SU-DHL-6 (cell line): ENCODE measurements at regions not wholly inside any gene's neighbourhood (a gene's known extent, or its start where the extent isn't known, plus 50 kb on each side); places are given as distances from the start of the nearest gene placed in this dataset.

Experiments used
- H2AFZ ChIP-seq: fragments of 200-600 bp; sonication (generic); 2 replicates; pipeline ENCODE4 v1.6.1; 2014; ENCODE audit warnings: low read depth, mild to moderate bottlenecking, moderate library complexity, mixed read lengths, antibody characterized with exemption, low read length; ENCODE audit not compliant: severe bottlenecking
- H3F3A ChIP-seq: fragments of 200-600 bp; shearing (Covaris generic); 2 replicates; pipeline ENCODE4 v1.6.0; 2016; ENCODE audit warnings: antibody characterized with exemption, mild to moderate bottlenecking; ENCODE audit not compliant: insufficient read depth
- H3K27ac ChIP-seq: fragments of 200-600 bp; sonication (generic); 2 replicates; pipeline ENCODE4 v1.5.1; 2016; ENCODE audit warnings: low read depth, mild to moderate bottlenecking, low read length, moderate library complexity, mixed read lengths
- H3K27me3 ChIP-seq: fragments of 200-600 bp; sonication (generic), shearing (Covaris generic); 2 replicates; pipeline ENCODE4 v1.6.0; 2014; ENCODE audit warnings: mild to moderate bottlenecking, low read length
- H3K36me3 ChIP-seq: fragments of 200-600 bp; sonication (generic); 2 replicates; pipeline ENCODE4 v1.6.1; 2014; ENCODE audit warnings: mild to moderate bottlenecking, low read length, mixed read lengths
- H3K4me2 ChIP-seq: fragments of 300-600, 200-600 bp; shearing (Covaris generic), sonication (generic); 2 replicates; pipeline ENCODE4 v1.6.0; 2014; ENCODE audit warnings: low read length, low read depth, mild to moderate bottlenecking; ENCODE audit not compliant: poor library complexity, severe bottlenecking
- H3K4me3 ChIP-seq: fragments of 200-600 bp; sonication (generic); 2 replicates; pipeline ENCODE4 v1.5.1; 2014; ENCODE audit warnings: antibody characterized with exemption, low read length, mild to moderate bottlenecking, mixed read lengths; ENCODE audit not compliant: insufficient read depth, poor library complexity, severe bottlenecking
- H3K79me2 ChIP-seq: fragments of 200-600 bp; sonication (generic); 2 replicates; pipeline ENCODE4 v1.6.1; 2014; ENCODE audit warnings: mild to moderate bottlenecking, low read length, moderate library complexity; ENCODE audit not compliant: insufficient read depth
- H3K9ac ChIP-seq: fragments of 200-600 bp; sonication (generic); 2 replicates; pipeline ENCODE4 v1.7.0; 2014; ENCODE audit warnings: mild to moderate bottlenecking, low read length
- H3K9me2 ChIP-seq: fragments of 200-600 bp; sonication (generic); replicated peaks from 2 replicates; pipeline ENCODE4 v1.6.1; 2014; ENCODE audit warnings: low read length; ENCODE audit not compliant: insufficient read depth
- H3K9me3 ChIP-seq: fragments of 200-600 bp; sonication (generic); 2 replicates; pipeline ENCODE4 v1.6.1; 2014; ENCODE audit warnings: low read length, mixed read lengths; ENCODE audit not compliant: insufficient read depth
- H4K20me1 ChIP-seq: fragments of 200-600 bp; sonication (generic); 2 replicates; pipeline ENCODE4 v1.6.1; 2014; ENCODE audit warnings: low read depth, mild to moderate bottlenecking, antibody characterized with exemption, low read length, moderate library complexity, mixed read lengths
- CTCF ChIP-seq: fragments of 200-600 bp; sonication (generic); IDR thresholded peaks from one replicate; pipeline ENCODE4 v1.5.1; 2017; ENCODE audit warnings: antibody characterized with exemption, mild to moderate bottlenecking, low read length, moderate library complexity; ENCODE audit not compliant: insufficient read depth, poor library complexity, severe bottlenecking
- EZH2phosphoT487 ChIP-seq: fragments of 200-600 bp; sonication (generic), shearing (Covaris generic); conservative IDR thresholded peaks from 2 replicates; pipeline ENCODE4 v1.6.1; 2018; ENCODE audit warnings: mild to moderate bottlenecking, antibody characterized with exemption, low read length, moderate library complexity, mixed read lengths

GRCh38 chr17:15177343-15177742 is 87.8 kb downstream of the PMP22 start:
- no peak overlapping the region for H3K9ac ChIP-seq
- H3F3A ChIP-seq = no peaks in the 10 kb centered on the region
- H3K27me3 ChIP-seq = no peaks in the 10 kb centered on the region
- H2AFZ ChIP-seq = no peak overlapping the region
- no peak overlapping the region for H3K27ac ChIP-seq
- H3K9me2 ChIP-seq = no peaks in the 10 kb centered on the region
- H3K4me2 ChIP-seq = no peak overlapping the region
- no peaks in the 10 kb centered on the region for H3K36me3 ChIP-seq
- no peaks in the 10 kb centered on the region for H3K9me3 ChIP-seq
- no peak overlapping the region for H3K4me3 ChIP-seq
- H4K20me1 ChIP-seq = no peaks in the 10 kb centered on the region
- TF ChIP-seq EZH2phosphoT487 = no peak
- TF ChIP-seq CTCF = no peak
- H3K79me2 ChIP-seq = no peaks in the 10 kb centered on the region

GRCh38 chr17:15175356-15175755 is 89.8 kb downstream of the PMP22 start:
- Histone ChIP-seq H3K9ac (no peak overlapping the region), H3K79me2 (no peaks in the 10 kb centered on the region), H3K36me3 (no peaks in the 10 kb centered on the region), H3K9me2 (no peaks in the 10 kb centered on the region), H3K27me3 (no peaks in the 10 kb centered on the region), H3F3A (no peaks in the 10 kb centered on the region), H4K20me1 (no peaks in the 10 kb centered on the region), H2AFZ (no peak overlapping the region), H3K4me2 (no peak overlapping the region), H3K9me3 (no peaks in the 10 kb centered on the region), H3K27ac (no peak overlapping the region), H3K4me3 (no peak overlapping the region)
- TF ChIP-seq EZH2phosphoT487 (no peak), CTCF (no peak)

GRCh38 chr17:15171167-15172047 is 93.7 kb downstream of the PMP22 start:
- Histone ChIP-seq H2AFZ (no peak overlapping the region), H3K4me3 (no peak overlapping the region), H3K4me2 (no peak overlapping the region), H3K9me3 (no peaks in the 10 kb centered on the region), H3K9ac (no peak overlapping the region), H3K36me3 (no peaks in the 10 kb centered on the region), H3K79me2 (no peaks in the 10 kb centered on the region), H3F3A (no peaks in the 10 kb centered on the region), H4K20me1 (no peaks in the 10 kb centered on the region), H3K27ac (no peak overlapping the region), H3K27me3 (no peaks in the 10 kb centered on the region), H3K9me2 (no peaks in the 10 kb centered on the region)
- no peak for TF ChIP-seq EZH2phosphoT487
- peak; percentile 23 for TF ChIP-seq CTCF
